GM12878 (cell line): ENCODE measurements at regions not wholly inside any gene's neighbourhood (a gene's known extent, or its start where the extent isn't known, plus 50 kb on each side); places are given as distances from the start of the nearest gene placed in this dataset.

Experiments
- ATAC-seq: fragments of 200-7000 bp; cut with Tn5 transposase; 3 replicates; pipeline ENCODE4 v1.9.1; 2020; ENCODE audit warnings: mild to moderate bottlenecking, moderate library complexity
- BruUV-seq: library from RNA; stranded (reverse); fragments of 400-500 nt; replicated peaks from 2 replicates; lab custom pipeline; 2021; lab: Mats Ljungman, UMichigan
- CTCF ChIA-PET: fragments of 300-600 bp; sonication (Branson Sonifier 250); formaldehyde crosslinking; extraction: SDS; loops from one replicate; lab custom pipeline; 2021; ENCODE audit warnings: inconsistent platforms; lab: Yijun Ruan, JAX
- POLR2A ChIA-PET: fragments of 350-600 bp; formaldehyde crosslinking; extraction: SDS; loops from one replicate; lab custom pipeline; 2021; ENCODE audit warnings: inconsistent platforms; lab: Charles Lee
- RAD21 ChIA-PET: fragments of 300-600 bp; sonication (Branson Sonifier 250); formaldehyde crosslinking; loops from one replicate; lab custom pipeline; 2023; ENCODE audit warnings: antibody characterized with exemption; ENCODE audit not compliant: unreplicated experiment; lab: Charles Lee
- SMC1A ChIA-PET: fragments of 300-600 bp; sonication (Branson Sonifier 250); formaldehyde crosslinking; loops from one replicate; lab custom pipeline; 2023; ENCODE audit not compliant: unreplicated experiment, uncharacterized antibody; lab: Charles Lee
- DNase-seq: peaks from one replicate; pipeline ENCODE4 v3.0.0-alpha.2; 2011; ENCODE audit warnings: low read depth, low spot score
- FAIRE-seq: peaks from 3 replicates; lab custom pipeline; 2011; peaks lifted over from hg19 to GRCh38; lab: Jason Lieb, UNC
- H2AFZ ChIP-seq: 2 replicates; pipeline ENCODE4 v1.6.0; 2011; ENCODE audit warnings: low read depth, low read length, control low read depth; ENCODE audit not compliant: control insufficient read depth
- H3K27ac ChIP-seq: 2 replicates; pipeline ENCODE4 v1.5.1; 2011; ENCODE audit warnings: control low read depth; ENCODE audit not compliant: control insufficient read depth, insufficient read depth
- H3K27me3 ChIP-seq, 2 experiments: replicated peaks in 1 of 2; 2 replicates each; pipeline versions ENCODE4 v1.6.0 to v1.6.1; 2011; ENCODE audit warnings: low read length in 1 of 2; ENCODE audit not compliant: control insufficient read depth in 2 of 2, insufficient read depth in 2 of 2
- H3K36me3 ChIP-seq, 2 experiments: 2 replicates each; pipeline ENCODE4 v1.5.1; 2011; ENCODE audit warnings: low read length in 1 of 2; ENCODE audit not compliant: control insufficient read depth in 2 of 2, insufficient read depth in 2 of 2
- H3K4me1 ChIP-seq: 2 replicates; pipeline ENCODE4 v1.6.1; 2011; ENCODE audit warnings: mild to moderate bottlenecking, low read length, moderate library complexity, mixed read lengths; ENCODE audit not compliant: control insufficient read depth, insufficient read depth
- H3K4me2 ChIP-seq: 2 replicates; pipeline ENCODE4 v1.6.0; 2011; ENCODE audit warnings: control low read depth; ENCODE audit not compliant: control insufficient read depth, insufficient read depth
- H3K4me3 ChIP-seq: fragments of 200-600 bp; sonication (generic); 2 replicates; pipeline ENCODE4 v1.5.1; 2016
- H3K79me2 ChIP-seq: 2 replicates; pipeline ENCODE4 v1.6.0; 2011; ENCODE audit warnings: low read length; ENCODE audit not compliant: control insufficient read depth, insufficient read depth
- H3K9ac ChIP-seq: 2 replicates; pipeline ENCODE4 v1.8.0; 2011; ENCODE audit warnings: low read length, control low read depth, mixed read lengths; ENCODE audit not compliant: control insufficient read depth, insufficient read depth
- H3K9me3 ChIP-seq: replicated peaks from 3 replicates; pipeline ENCODE4 v1.5.1; 2011; ENCODE audit warnings: mild to moderate bottlenecking, low read length; ENCODE audit not compliant: control insufficient read depth, insufficient read depth
- H4K20me1 ChIP-seq: 2 replicates; pipeline ENCODE4 v1.6.0; 2011; ENCODE audit not compliant: control insufficient read depth, insufficient read depth
- BCLAF1 ChIP-seq: fragments of 450-650 bp; IDR thresholded peaks from 2 replicates; pipeline ENCODE4 v1.6.1; 2017; ENCODE audit warnings: antibody characterized with exemption, mild to moderate bottlenecking, moderate library complexity
- CBX3 ChIP-seq: fragments of 200-600 bp; sonication (generic); IDR thresholded peaks from 2 replicates; pipeline ENCODE4 v1.6.1; 2016; ENCODE audit warnings: low read depth, borderline replicate concordance
- CEBPZ ChIP-seq: fragments of 150-350 bp; IDR thresholded peaks from 2 replicates; pipeline ENCODE4 v1.6.1; 2016; ENCODE audit warnings: low read depth, low read length
- HDAC2 ChIP-seq: fragments of 200-600 bp; sonication (generic); IDR thresholded peaks from 2 replicates; pipeline ENCODE4 v1.6.1; 2017
- JUNB ChIP-seq: IDR thresholded peaks from 2 replicates; pipeline ENCODE4 v1.6.1; 2016; ENCODE audit warnings: antibody characterized with exemption, mild to moderate bottlenecking
- KAT2A ChIP-seq: conservative IDR thresholded peaks from 2 replicates; pipeline ENCODE4 v1.6.1; 2011; ENCODE audit warnings: low read depth, low read length; ENCODE audit not compliant: control insufficient read depth
- MEF2B ChIP-seq: fragments of 450-650 bp; IDR thresholded peaks from 2 replicates; pipeline ENCODE4 v1.6.1; 2018; ENCODE audit warnings: mild to moderate bottlenecking, moderate library complexity; ENCODE audit not compliant: partially characterized antibody, poor library complexity, severe bottlenecking
- MLLT1 ChIP-seq: fragments of 450-650 bp; IDR thresholded peaks from 2 replicates; pipeline ENCODE4 v1.6.1; 2016; ENCODE audit warnings: mild to moderate bottlenecking
- MTA2 ChIP-seq: fragments of 450-650 bp; IDR thresholded peaks from 2 replicates; pipeline ENCODE4 v1.6.1; 2016; ENCODE audit warnings: low read depth, mild to moderate bottlenecking, moderate library complexity
- SP1 ChIP-seq: IDR thresholded peaks from one replicate; pipeline ENCODE4 v1.6.1; 2011; ENCODE audit warnings: low read depth, low read length
- ZBTB40 ChIP-seq: fragments of 450-650 bp; IDR thresholded peaks from 2 replicates; pipeline ENCODE4 v1.6.1; 2016; ENCODE audit warnings: mild to moderate bottlenecking, moderate library complexity, borderline replicate concordance
- ZZZ3 ChIP-seq: IDR thresholded peaks from 2 replicates; pipeline ENCODE4 v1.6.1; 2011; ENCODE audit warnings: low read depth; ENCODE audit not compliant: control insufficient read depth, insufficient read length
- WGBS: methylation state at CpG from one replicate; pipeline ENCODE4 v1.1.6; 2016; ENCODE audit warnings: low lambda C conversion rate; ENCODE audit not compliant: insufficient replicate concordance, insufficient coverage; ENCODE audit errors: missing lambda C conversion rate; 5-methylcytosine and 5-hydroxymethylcytosine counted together
- in situ Hi-C: fragments of 300-500 bp; cut with MboI; formaldehyde crosslinking; loops from 9 replicates; pipeline ENCODE4 v1.14.3; 2018; ENCODE audit warnings: mixed read lengths
- intact Hi-C: fragments of 100-400 bp; cut with micrococcal nuclease; formaldehyde crosslinking; loops from one replicate; pipeline ENCODE4 v1.14.2; 2022; ENCODE audit not compliant: unreplicated experiment

GRCh38 chrX:20372533-20372932 is 105.8 kb upstream of the RPS6KA3 start (continued):
- no peak for TF ChIP-seq CEBPZ
- TF ChIP-seq SP1, result no peak
- TF ChIP-seq JUNB, result no peak
- no peak for TF ChIP-seq MEF2B
- TF ChIP-seq CBX3, result no peak

GRCh38 chrX:20369468-20369867 is 102.8 kb upstream of the RPS6KA3 start:
- ChIA-PET POLR2A (no interaction called here), CTCF (no interaction called here), SMC1A (no interaction called here), RAD21 (no interaction called here)
- WGBS, result 1% methylated on average over 3 of the region's 3 CpGs
- H3K4me3 ChIP-seq, result no peak overlapping the region
- H3K4me1 ChIP-seq, result no peaks in the 10 kb centered on the region
- no peak overlapping the region for H3K4me2 ChIP-seq
- H4K20me1 ChIP-seq, result no peaks in the 10 kb centered on the region
- H3K9ac ChIP-seq, result no peak overlapping the region
- H3K27me3 ChIP-seq, result no peaks in the 10 kb centered on the region; a peak in 1 of 4 replicates
- no peak overlapping the region for H3K27ac ChIP-seq
- FAIRE-seq (no peak), ATAC-seq (no peak), DNase-seq (no peak)
- no peaks in the 10 kb centered on the region for H3K79me2 ChIP-seq
- no TSS peak for BruUV-seq
- in situ Hi-C loops (no loop called here), intact Hi-C loops (no loop called here)
- no peaks in the 10 kb centered on the region for H3K36me3 ChIP-seq
- no peak overlapping the region for H2AFZ ChIP-seq
- H3K9me3 ChIP-seq, result no peaks in the 10 kb centered on the region
- TF ChIP-seq MLLT1 (no peak), HDAC2 (no peak), ZZZ3 (no peak), MTA2 (no peak), BCLAF1 (no peak), ZBTB40 (no peak), KAT2A (no peak)
